GM19023 (cell line): ENCODE measurements at regions not wholly inside any gene's neighbourhood (a gene's known extent, or its start where the extent isn't known, plus 50 kb on each side); places are given as distances from the start of the nearest gene placed in this dataset.
"Not testable (repeated sequence)": the region's sequence is repeated elsewhere in the genome, so short reads cannot be mapped to it uniquely, and the experiment has no call there.

Experiments used
- ATAC-seq: cut with Tn5 transposase; IDR thresholded peaks from one replicate; pipeline ENCODE4 v1.9.1; 2021; ENCODE audit warnings: mild to moderate bottlenecking, moderate library complexity; ENCODE audit not compliant: unreplicated experiment

DNA sequence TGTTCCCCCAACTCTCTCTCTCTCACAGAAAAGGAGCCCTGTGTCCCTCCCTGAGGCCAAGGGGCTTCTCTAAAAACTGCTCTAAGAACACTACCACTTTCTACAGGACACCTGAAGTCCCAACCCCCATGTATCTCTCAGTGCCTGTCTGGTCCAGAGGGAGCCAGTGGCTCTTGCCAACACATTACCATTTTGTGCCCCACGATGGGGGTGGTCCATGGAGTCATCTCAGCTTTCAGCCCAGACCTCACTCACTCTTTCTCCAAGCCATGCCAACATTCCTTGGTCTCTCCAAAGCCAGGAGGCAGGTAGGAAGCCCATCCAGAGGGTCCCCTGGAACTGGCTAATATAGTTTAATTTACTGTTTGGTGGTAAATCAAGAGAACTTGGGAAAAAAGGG lies 962.1 kb upstream of the DEFB115 start:
- not testable (repeated sequence) for ATAC-seq

DNA sequence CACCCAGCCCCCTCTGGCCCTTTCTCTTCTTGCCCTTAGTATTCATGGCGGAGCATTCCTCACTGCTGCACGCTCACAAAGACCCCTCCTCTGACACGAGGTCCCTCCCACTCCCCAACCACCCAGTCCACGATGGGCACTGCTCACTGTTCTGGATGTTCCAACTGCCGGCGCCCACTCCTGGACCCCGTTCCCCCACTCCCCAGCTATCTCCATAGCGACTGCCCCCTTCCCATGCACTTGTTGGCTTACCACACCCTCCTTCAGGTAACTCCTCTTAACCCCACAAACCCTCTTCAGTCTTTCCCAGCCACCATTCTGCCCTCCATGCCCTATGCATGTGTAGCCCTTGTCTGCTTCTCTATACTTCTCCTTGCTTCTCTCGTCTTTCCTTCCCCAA lies 961.5 kb upstream of the DEFB115 start:
- ATAC-seq, result not testable (repeated sequence)

DNA sequence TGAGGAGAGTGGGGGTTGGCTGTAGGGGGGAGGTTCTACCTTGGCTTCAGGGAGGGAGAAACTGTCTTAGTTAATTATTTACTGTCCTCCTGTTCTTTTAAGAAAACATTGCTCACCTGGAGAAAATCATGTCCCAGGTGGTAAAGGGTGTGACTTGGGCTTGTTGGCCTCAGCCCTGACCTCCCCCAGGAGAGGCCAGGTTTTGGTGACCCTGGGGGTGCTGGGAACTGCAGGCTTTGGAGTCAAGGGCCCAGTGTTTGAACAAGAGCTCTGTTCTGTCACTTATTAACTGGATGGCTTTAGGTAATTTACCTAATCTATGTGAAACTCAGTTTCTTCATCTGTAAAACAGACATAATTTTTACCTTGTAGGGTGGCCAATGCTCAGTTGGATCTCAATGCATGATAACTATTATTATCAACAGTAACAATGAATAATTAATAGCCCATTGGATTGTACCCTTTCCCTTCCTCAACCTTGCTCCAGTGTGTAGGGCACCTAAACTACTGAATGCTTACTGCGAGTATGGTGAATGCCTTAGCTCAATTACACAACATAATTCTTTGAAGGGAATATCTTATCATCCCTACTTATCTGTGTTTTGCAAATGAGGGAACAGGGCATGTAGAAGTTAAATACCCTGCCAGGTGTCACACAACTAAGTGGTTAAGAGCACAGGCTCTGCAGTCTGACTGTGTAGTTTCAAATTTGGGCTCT lies 959.4 kb upstream of the DEFB115 start:
- not testable (repeated sequence) for ATAC-seq

DNA sequence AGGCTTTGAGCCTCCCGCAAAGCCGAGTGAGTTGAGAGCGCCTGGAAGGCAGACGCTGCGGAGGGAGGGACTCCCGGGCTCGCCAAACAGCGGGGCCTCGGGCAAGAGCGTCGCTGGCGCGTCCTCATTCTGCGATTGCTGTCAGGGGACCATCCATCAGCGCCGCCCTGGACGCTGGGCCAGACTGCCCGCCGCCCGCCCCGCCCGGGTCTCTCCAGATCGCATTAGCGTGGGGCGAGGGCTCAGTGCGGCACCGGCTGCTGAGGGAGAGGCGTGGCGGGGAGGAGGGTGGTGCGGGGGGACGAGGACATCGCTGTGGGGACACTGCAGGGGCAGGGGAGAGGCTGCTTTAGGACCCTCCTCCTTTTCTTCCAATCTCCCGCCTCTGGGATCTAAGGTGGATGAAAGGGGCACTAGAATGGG lies 957.2 kb upstream of the DEFB115 start:
- ATAC-seq, result not testable (repeated sequence)

DNA sequence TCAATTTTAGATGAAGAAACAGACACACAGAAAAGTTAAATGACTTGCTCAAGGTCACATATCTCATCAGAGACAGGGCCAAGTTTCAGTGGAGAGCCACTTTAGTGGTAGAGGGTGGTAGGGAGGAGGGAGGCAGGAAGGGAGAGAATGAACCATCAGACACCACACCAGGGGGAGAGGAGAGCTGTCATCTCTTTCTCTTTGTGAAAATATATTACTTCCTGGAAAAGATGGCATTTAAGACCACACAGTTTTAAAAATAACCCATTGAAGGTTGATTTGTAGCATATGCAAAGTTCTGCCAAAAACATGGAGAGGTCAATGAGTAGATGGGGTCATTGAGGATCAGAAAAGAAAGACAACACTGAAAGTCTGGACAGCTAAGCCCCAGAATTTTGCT lies 954.7 kb upstream of the DEFB115 start:
- ATAC-seq, result not testable (repeated sequence)

DNA sequence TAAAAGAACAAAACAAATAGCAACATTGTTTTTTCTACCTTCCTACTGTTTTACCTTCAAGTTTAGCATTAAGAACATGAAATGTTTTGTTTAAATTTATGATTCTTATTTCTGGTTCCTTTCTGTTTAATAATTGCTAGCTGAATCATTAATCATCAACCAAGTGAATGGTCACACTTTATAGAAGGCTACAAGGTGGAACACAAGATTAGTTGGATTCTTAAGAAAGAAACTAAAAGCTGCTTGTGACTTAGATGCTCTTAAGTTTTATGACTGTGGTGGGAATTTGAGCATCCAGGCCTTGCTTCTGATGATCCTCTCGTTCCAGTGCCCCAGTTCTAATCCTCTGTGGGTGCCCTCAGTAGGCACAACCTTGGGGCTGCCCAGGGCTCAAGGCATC lies 947.5 kb upstream of the DEFB115 start:
- ATAC-seq, result not testable (repeated sequence)

DNA sequence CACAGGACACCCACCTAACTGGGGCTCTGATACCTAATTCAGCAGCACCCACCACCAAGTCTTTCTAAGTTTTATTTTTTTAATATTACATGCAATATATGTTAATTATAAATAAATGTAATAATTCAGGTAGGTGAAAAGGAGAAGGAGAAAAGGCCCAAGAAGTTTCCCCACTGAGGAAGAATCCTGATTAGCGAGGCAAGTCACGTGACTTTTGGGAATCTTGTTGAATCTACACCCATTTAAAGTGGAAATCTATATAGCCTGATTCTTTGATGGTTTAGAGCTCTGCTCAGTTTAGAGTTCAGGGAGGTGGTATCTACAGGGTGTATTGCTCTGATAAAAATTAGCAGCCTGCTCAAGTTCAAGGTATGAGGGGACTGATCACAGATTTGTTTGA lies 947.1 kb upstream of the DEFB115 start:
- not testable (repeated sequence) for ATAC-seq

DNA sequence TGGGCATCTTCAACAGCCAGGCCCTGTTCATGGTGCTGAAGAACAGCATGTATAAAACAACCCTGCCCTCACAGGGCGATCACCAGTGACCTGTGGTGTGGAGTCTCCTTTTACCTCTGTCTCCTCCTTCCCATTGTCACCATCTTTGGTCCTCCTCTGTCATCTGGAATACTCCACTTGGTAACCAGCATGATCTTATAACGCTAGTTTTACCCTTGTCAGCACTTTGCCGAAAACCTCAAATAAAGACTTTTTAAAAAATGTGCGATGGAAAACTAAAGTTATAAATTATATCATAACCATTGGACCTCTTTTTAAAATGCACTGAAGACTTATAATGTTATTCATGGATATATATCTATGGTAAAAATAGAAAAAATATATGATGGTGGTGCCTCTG lies 945.2 kb upstream of the DEFB115 start:
- ATAC-seq, result not testable (repeated sequence)

DNA sequence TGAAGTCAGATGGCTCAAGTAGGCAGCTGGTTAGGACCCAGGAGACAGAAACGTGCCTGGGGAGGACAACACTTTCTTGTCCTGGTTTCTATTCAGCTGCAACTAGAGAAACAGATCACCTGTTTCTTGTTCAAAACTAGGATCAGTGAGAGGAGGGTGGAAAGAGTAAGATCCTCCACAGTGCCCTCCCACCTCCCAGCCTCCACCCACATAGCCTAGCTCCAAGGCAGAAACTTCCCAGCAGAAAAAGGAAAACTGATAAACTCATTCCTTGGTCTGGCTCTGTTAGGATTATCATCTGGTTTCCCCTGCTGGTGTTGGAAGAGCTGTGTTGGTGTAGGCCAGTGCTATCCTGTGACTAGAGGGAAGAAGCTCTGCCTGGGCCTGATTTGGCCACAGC lies 943.8 kb upstream of the DEFB115 start:
- not testable (repeated sequence) for ATAC-seq

DNA sequence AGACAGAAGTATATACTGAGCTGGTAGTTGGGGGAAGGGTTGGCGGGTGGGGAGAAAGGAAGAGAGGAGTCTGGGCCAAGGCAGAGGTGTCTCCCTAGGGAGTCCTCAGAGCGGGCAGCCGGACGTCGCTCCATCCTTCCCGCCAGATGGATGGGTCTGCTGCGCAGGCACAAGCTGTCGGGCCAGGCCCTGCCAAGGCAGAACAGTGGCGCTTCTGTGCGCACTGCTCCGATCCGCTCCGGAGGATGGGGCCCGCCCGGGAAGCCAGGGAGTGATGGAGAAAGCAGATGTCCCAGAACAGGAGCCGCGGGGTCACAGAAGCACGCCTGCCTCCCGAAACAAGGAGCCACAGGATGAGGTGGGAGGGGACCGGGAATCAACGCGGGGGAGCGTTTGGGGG lies 941.4 kb upstream of the DEFB115 start:
- not testable (repeated sequence) for ATAC-seq

DNA sequence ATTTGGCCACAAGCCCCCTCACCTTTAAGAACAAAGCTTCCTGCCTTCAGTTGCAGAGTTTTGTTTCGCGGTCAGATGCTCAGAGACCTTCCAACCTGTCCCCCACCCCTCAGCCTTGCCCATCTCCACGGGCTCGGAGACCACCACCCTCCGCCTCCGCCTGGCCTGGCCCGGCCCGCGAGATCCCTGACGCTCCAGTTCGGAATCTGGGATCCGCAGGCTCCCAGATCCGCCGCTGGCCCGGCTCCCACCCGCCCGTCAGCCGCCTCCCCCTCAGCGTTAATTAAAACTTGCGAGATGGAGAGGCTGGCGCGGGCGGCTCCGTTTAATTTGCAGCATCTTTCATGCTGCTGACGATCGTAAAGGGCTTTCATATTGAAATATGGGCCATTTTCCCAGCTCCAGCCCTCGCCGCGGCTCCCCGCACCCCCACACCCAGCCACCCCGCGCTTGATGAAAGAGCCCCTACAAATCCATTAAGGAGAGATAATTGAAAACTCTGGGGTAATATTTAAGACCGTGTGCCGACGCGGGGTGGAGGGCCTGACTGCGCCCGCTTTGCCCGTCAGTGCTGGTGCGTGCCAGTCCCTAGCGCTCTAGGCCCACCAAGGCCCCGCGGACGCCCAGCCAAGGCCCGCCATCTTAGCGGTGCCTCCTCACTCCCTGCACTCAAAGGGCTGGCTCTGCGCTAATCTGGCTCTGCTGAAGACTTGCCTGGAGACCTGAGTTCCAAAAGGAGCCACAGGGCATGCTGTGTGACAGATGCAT lies 940.7 kb upstream of the DEFB115 start:
- ATAC-seq, result not testable (repeated sequence)

DNA sequence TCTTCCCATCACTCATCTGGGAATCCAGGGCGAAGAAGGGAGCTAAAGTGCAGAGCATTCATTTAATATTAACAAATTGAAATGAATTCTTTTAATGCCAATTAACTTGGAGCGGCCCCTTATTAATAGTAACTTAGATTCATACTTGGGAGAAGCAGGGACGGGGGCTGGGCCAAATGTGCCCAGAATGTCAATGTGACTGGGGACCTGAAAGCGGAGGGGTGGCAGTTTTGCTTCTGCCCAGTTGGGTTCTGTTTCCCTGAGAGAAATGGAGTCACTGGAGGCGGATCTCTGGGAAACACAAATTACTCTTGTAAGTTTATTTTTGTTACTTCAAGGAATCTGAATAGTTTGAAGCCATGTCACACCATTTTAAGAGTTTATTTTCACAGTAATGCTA lies 923.7 kb upstream of the DEFB115 start:
- ATAC-seq, result not testable (repeated sequence)

DNA sequence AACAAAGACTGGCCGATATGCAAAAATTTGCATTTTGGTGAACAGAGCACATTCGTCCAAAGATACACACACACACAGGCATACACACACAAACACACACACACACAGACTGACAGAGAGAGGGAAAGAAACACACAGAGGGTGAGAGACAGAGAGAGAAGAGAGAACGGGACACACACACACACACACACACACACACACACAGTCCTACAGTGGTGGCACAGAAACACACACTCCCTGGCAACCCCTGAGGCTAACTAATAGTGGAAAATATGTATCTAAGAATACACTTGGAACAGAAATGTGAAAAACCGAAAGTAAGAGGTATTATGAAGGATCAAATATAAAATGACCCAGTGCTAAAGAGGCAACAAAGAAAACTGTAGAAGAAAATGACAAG lies 919.9 kb upstream of the DEFB115 start:
- ATAC-seq, result not testable (repeated sequence)

DNA sequence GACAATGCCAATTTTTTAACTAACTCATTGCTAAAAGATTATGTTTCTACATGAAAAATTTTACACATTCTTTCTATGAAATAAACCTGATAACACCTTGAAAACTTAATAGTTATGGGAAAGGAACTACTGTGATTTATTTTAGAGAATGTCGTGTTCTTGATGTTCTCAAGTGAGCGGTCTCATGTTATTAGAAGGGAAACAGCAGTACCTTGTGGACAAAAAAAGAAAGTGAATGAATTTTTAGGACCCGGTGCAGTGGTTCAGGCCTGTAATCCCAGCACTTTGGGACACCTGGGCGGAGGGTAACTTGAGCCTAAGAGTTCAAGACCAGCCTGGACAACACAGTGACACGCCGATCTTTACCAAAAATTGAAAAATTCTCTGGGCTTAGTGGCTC lies 908.5 kb upstream of the DEFB115 start:
- ATAC-seq, result not testable (repeated sequence)

DNA sequence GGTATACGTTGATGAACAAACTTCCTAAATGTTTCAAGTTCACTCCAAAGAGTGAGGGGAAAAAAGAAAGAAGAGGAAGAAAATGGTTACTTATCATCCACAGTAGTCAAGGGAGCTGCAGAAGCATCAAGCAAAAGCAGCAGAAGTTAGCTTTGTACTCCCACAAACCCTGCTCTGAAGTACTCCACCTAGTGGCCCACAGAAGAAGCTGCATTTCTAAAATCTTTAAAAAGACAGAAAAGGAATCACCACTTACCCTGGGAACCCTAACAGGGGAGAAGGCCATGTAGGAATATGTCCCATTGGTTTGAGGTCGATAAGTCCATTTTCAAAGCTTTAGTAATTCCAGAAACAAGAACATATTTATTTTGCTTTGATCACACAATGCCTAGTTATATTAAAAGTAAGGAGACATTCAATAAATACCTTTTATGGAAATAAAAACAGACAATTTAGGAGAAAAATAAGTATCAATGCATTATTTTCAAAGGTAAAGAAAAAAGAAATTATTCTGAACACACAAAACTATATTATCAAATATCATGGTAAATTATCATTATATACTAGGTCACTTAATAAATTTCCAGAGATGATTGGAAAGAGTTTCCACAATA lies 900.5 kb upstream of the DEFB115 start:
- not testable (repeated sequence) for ATAC-seq

DNA sequence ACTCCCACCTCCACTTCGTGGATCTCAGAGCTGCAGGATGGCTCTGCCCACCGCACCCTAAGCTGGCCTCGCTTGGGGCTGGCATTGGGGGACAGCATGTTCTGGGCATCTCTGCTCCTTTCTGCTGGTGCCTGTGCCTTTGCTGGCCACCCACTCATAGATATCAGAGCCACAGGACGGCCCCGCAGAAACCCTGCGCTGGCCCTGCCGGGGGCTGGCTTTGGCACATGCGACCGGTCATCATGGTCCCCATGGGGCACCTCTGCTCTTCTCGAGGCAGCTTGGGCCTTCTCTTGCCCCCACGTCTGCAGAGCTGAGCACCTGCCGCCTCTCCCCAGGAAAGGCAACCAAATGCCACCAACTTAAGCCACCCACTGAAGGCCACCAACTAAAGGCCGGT lies 895.7 kb upstream of the DEFB115 start:
- ATAC-seq, result not testable (repeated sequence)

DNA sequence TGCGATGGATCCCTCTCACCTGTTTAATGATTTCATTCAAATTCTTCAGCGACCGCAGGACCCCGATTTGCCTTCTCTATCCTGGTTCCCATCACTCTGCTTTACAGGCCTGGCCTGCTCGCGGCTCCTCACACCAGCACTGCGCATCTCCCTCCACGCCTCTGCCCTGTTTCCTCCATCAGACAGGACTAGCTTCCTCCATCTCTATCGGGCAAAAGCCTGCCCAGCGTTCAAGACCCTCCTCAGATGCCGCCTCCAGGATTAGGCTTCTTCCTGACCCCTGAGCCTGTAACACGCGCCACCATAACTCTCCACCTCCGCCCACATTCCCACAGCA lies 881.1 kb upstream of the DEFB115 start:
- ATAC-seq, result not testable (repeated sequence)

DNA sequence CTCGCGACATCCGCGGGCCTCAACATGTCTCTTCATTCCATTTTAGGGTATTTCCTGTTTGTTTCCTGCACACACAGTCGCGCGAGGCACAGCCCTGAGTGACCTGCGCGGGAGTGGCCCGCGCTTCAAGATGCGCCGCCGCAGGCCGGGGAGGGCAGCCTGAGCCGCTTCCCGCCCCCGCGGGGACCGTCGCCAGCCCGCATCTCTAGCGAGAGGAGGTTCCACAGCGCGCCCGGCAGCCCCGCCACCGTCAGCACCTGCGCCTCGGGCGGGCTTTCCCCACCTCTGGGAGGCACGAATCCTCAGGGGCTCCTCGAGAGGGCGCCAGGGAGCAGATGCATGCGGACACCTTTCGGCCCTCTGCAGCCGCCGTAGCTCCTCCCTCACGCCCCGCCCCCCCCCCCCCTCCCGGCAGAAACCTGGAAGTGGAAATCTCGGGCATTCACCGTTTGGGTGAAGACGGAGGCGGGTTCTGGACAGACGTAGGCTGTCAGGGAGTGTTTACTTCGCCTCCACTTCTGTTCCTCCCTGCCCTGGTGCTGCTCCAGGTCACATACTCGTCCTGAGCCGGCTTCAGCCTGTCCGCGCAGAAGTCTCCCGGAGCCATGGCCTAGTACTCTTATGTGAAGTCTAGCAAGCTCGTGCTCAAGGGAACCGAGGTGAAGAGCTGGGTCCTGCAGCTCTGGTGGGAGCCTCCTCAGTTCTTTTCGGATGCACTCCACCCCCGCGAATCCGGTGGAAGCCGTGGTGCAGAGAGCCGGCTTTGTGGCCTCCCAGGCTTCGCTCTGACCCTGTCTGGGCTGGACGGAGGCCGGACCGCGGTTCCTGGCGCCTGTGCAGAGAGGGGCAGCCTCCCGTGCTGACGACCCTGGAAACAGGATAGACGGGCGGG lies 880.5 kb upstream of the DEFB115 start:
- peak; percentile 98 for ATAC-seq

DNA sequence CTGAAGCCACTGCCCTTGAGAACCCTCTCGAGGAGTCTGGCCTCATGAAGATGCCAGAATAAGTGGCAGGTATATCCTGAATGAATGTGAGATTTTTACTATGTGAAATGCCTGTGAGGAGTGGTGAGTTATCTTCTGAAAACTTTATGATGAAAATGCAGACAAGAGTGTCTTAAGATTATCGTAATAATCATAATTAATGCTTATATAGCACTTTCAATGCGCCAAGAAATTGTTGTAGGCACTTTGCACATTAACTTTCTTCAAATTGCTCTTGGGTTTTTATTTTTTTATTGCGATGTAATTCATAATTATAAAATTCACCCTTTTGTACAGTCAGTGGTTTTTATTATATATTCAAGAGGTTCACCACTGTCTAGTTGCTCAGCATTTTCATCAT lies 879.1 kb upstream of the DEFB115 start:
- not testable (repeated sequence) for ATAC-seq

DNA sequence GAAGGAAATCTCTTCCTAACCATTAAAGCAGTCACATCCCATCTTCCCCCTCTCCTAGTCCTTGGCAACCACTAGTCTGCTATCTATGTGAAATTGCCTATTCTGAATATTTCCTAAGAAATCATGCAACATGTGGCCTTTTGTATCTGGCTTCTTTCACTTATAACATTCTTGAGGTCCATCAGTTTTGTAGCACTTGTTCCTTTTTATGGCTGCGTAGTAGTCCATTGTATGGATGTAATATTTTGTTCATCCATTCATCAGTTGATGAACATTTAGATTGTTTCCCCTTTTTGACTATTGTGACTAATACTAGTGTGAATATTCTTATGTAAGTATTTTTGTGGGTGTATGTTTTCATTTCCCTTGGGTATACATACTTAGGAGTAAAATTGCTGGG lies 878.7 kb upstream of the DEFB115 start:
- not testable (repeated sequence) for ATAC-seq

DNA sequence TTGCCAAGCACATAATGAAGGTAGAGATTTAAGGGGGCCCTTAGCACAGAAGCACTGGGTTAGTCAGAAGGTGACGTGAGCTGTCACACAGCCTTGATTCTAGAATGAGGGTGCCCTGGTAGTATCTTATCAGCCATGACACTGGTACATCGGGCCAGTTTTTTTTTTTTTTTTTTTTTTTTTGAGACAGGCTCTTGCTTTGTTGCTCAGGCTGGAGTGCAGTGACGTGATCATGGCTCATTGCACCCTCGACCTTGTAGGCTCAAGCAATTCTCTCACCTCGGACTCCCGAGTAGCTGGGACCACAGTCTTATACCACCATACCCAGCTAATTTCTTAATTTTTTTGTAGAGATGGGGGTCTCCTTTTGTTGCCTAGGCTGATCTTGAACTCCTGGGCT lies 872.6 kb upstream of the DEFB115 start:
- ATAC-seq, result not testable (repeated sequence)
